RPMI8226 (cell line): ENCODE measurements at regions not wholly inside any gene's neighbourhood (a gene's known extent, or its start where the extent isn't known, plus 50 kb on each side); places are given as distances from the start of the nearest gene placed in this dataset.
"Not testable (repeated sequence)": the region's sequence is repeated elsewhere in the genome, so short reads cannot be mapped to it uniquely, and the experiment has no call there.

ENCODE experiments used
- DNase-seq: peaks from one replicate; pipeline ENCODE4 v3.0.0-alpha.2; 2015

DNA sequence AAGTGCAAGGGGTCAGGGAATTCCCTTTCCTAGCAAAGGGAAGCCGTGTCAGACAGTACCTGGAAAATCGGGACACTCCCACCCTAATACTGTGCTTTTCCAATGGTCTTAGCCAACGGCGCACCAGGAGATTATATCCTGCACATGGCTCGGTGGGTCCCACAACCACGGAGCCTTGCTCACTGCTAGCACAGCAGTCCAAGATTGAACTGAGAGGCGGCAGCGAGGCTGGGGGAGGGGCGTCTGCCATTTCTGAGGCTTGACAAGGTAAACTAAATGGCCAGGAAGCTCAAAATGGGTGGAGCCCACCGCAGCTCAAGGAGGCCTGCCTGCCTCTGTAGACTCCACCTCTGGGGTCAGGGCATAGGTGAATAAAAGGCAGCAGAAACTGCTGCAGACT lies 76.5 kb upstream of the LINC00632 start:
- not testable (repeated sequence) for DNase-seq

DNA sequence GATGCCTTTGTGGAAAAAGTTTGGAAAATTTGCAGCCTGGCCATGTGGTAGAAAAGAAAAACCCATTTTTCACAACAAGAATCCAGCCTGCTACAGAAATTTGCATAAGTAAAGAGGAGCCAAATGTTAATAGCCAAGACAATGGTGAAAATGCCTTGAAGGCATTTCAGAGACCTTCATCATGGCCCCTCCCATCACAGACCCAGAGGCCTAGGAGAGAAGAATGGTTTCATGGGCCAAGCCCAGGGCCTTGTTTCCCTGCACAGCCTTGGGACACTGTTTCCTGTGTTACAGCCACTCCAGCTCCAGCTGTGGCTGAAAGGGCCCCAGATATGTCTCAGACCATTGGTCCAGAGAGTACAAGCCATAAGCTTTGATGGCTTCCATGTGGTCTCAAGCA lies 101.4 kb upstream of the LINC00632 start:
- no peak for DNase-seq

- no peak for DNase-seq
These were observed 97.3 kb upstream of the SOX3 start for GRCh38 chrX:140602140-140602539.

DNA sequence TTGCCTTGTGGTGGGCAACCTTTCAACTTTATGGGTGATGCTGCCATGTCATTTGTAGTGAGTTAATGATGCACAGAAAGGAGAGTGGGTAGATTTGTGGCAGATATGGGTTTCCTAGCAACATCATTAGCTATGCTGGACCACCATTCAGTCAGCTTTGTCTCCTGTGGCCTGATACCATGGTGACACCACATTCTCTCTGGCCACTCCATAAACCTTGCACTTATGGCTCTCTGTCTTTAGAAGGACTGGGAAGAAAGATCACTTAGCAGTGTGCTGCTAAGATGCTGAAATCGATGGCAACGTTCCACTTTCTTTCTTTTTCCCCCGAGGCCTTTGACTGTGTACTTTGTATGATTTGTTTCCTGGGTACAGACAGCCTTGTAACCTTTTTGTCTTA lies 95.0 kb upstream of the SOX3 start:
- DNase-seq = no peak

- DNase-seq = no peak
These were observed 84.8 kb upstream of the SOX3 start for GRCh38 chrX:140589657-140590056.

DNA sequence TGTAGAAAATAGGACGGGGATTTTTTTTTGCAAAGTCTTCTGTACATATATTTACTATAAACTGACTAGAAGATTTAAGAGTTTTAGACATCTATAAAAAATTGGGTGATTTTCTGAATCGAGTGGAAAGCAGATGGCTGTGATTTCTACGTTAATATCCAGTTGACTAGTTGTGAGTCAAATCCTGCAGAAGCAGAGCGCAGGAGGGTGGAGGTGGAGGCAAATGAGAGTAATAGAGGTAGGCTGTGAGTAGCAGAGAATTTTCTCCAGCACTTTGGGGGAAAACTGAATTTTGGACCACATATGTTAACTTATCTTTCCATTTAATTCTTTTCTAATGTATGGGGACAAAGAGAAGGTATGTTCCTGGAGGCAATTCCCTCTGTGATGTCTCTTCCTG lies 82.1 kb upstream of the SOX3 start:
- no peak for DNase-seq

- no peak for DNase-seq
These were observed 75.6 kb upstream of the SOX3 start for GRCh38 chrX:140580478-140580877.

DNA sequence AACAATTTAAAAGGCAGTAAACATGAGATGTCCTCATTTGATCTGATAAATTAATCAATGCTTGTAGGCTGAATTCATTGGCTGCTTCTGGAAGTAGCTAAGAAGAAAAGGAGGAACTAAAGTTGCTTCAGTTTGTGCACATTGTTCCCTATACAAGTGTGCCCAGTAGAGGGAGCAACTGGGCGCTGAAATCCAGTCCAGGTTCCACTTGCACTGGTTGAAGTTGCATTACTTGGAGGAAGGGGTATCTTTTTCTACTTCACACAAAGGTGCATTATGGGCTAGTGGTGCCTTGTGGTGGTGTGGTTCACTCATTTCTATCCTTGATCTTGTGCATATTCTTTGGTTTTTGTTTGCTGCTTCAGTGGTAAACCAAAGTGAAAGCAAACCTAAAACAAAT lies 67.9 kb upstream of the SOX3 start:
- peak; percentile 48 for DNase-seq

DNA sequence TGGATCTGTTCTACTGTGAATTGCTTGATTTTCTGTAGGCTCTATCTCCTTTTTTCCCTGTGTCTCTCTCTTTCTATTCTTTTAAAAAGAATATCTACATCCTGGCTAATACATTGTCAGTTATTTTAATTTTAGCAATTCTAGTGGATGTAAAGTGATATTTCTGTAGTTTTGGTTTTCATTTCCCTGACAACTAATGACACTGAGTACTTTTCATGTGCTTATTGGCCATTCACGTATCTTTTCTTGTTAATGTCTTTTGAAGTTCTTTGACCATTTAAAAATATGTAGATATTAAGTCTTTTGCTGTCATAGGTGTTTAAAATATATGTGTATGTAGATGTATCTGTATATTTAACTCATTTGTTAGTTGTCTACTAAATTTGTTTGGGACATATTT lies 59.0 kb upstream of the SOX3 start:
- DNase-seq = no peak
